HK-2 (cell line): ENCODE measurements at regions not wholly inside any gene's neighbourhood (a gene's known extent, or its start where the extent isn't known, plus 50 kb on each side); places are given as distances from the start of the nearest gene placed in this dataset.

Experiments
- DNase-seq: peaks from one replicate; pipeline ENCODE4 v3.0.0-alpha.2; 2018; ENCODE audit not compliant: unreplicated experiment

- no peak for DNase-seq
Observed at GRCh38 chr10:52645187-52645758, 127.3 kb downstream of the MBL2 start.

- DNase-seq, result no peak
Observed at GRCh38 chr10:52649511-52649910, 123.1 kb downstream of the MBL2 start.

GRCh38 chr10:52650873-52651272 lies 121.7 kb downstream of the MBL2 start:
- no peak for DNase-seq

- DNase-seq, result no peak
Observed at GRCh38 chr10:52651293-52651692, 121.3 kb downstream of the MBL2 start.

GRCh38 chr10:52652431-52653262 lies 119.9 kb downstream of the MBL2 start:
- DNase-seq, result no peak

- DNase-seq, result no peak
Observed at GRCh38 chr10:52653263-52653909, 119.2 kb downstream of the MBL2 start.

- no peak for DNase-seq
Observed at GRCh38 chr10:52654201-52654600, 118.4 kb downstream of the MBL2 start.

- DNase-seq, result no peak
Observed at GRCh38 chr10:52658112-52658511, 114.5 kb downstream of the MBL2 start.

GRCh38 chr10:52659085-52659484 lies 113.5 kb downstream of the MBL2 start:
- DNase-seq, result no peak

- no peak for DNase-seq
Observed at GRCh38 chr10:52662256-52662655, 110.3 kb downstream of the MBL2 start.

- no peak for DNase-seq
Observed at GRCh38 chr10:52663161-52663560, 109.4 kb downstream of the MBL2 start.

- no peak for DNase-seq
Observed at GRCh38 chr10:52664629-52665028, 108.0 kb downstream of the MBL2 start.

GRCh38 chr10:52665821-52666220 lies 106.8 kb downstream of the MBL2 start:
- DNase-seq, result no peak

GRCh38 chr10:52666931-52667330 lies 105.7 kb downstream of the MBL2 start:
- no peak for DNase-seq

- no peak for DNase-seq
Observed at GRCh38 chr10:52668024-52668423, 104.6 kb downstream of the MBL2 start.

GRCh38 chr10:52672880-52673279 lies 99.7 kb downstream of the MBL2 start:
- no peak for DNase-seq

GRCh38 chr10:52673468-52673867 lies 99.1 kb downstream of the MBL2 start:
- DNase-seq, result no peak

- no peak for DNase-seq
Observed at GRCh38 chr10:52674474-52674873, 98.1 kb downstream of the MBL2 start.

GRCh38 chr10:52677086-52677485 lies 95.5 kb downstream of the MBL2 start:
- no peak for DNase-seq

GRCh38 chr10:52678611-52679010 lies 94.0 kb downstream of the MBL2 start:
- no peak for DNase-seq

- DNase-seq, result no peak
Observed at GRCh38 chr10:52679117-52679516, 93.5 kb downstream of the MBL2 start.

- no peak for DNase-seq
Observed at GRCh38 chr10:52682766-52683165, 89.8 kb downstream of the MBL2 start.

GRCh38 chr10:52683776-52684175 lies 88.8 kb downstream of the MBL2 start:
- DNase-seq, result no peak
